ENCODE measurements at regions not wholly inside any gene's neighbourhood (a gene's known extent, or its start where the extent isn't known, plus 50 kb on each side); places are given as distances from the start of the nearest gene placed in this dataset.

GRCh38 chr9:29211003-29211579 lies 1637.8 kb upstream of the C9orf72 start:
- TF ChIP-seq EZH2phosphoT487 (IDR thresholded peaks at IDR 0.05), result no peak
- TF ChIP-seq CTCF (IDR thresholded peaks at IDR 0.05), result no peak

Data from neural progenitor cell (in vitro differentiated cells).